GF-D8 (cell line): ENCODE measurements at regions not wholly inside any gene's neighbourhood (a gene's known extent, or its start where the extent isn't known, plus 50 kb on each side); places are given as distances from the start of the nearest gene placed in this dataset.
A peak's percentile ranks its signal among the peaks of the same experiment; 100 is the strongest.

Experiments
- DNase-seq: peaks from one replicate; lab custom pipeline; 2025; lab: John Stamatoyannopoulos, UW

DNA sequence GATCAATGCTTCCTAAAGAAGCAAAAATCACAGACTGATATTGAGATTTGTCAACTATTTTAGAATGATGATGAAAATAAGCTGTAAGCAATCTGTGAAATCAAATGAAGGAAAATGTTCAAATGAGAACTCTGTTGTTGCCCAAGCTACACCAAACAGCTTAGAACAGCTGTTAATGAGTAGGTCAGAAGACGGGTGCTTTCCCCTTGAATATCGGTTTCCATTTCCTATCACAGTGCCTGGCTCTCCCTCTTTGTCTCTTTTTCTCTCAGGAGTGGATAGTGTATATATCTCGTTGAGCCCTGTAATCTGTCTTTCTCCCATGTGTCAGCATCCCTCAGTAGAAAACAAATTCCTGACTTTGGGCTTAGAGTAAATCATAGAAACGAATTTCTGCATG, 1592.9 kb upstream of the TENM3 start:
- no peak for DNase-seq

DNA sequence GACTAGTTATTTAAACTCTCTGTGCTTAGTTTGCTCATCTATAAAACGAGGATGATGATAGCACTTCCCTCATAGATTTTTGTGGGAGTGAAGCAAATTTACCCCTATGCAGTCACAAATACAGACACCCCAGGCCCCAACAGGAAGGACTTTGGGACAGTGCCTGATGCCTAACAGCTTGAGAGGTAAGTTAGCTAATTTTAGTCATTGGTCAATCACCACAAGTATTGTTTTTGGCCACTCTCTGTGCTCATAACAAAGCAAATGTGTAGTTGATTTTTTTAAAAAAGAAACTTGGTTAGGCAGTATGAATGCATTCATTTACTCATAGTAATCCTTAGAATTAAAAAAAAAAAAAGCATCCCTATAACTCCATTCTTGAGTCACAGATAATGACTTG, 1590.7 kb upstream of the TENM3 start:
- no peak for DNase-seq

DNA sequence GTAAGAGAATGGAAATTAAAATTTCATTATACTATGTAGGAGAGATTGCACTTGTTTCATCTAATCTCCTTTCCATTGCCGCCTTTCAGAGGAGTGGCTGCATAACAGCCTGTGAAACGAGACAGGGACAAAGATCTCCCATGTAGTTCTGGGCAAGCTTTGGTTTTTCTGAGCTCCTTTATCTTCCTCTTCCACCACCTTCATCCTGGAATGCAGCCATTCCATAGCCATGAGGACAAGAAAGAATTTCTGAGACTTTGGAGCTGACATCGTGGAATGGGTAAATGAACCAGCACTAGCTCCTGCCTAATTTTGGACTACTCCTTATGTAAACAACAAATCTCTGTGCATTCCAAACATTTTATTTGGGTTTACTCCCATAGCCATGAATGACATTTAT, 1587.3 kb upstream of the TENM3 start:
- DNase-seq, result no peak

DNA sequence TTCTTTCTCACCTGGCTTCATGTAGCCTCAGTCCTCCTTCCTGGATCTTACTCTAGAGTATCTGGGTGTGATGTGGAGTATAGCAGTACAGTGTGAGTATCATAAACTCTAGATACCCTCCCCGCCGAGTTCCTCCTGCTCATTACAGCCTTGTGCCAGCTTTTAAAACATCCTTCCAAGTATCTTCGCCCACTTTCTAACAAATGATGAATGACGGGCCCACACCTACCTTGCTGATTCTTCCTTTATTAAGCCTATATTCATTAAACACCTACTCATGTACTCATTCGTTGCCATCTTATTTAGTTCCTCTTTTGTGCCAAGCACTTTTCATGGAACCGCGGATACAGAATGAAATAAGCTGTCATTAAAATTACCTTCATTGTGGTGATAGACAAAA, 1585.3 kb upstream of the TENM3 start:
- no peak for DNase-seq

DNA sequence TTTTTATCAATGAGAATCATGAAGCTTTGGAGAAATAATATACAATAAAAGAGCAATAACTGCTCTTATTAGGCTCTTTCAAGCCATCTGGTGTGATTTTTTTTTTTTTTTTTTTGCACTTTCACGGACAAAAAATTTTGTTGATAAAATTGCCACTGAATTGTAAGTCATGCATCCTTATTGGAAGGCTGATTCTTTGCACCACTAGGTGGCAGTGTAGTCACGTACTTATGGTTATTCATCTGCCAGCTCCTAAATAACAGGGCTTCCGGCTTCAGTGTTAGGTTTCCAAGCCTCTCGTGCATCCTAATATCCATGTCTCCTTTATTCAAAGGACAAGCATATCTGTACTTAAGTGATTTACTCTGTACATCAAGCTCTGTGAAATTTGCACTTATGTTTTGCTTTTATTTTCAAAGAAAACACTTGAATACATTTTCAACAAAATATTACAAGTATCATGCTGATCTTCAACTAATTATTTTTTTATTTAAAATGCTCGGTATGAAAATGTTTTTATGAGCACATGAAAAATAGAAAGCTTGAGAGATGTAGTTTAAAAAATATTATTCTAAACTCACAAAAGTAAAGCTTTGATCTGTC, 1578.3 kb upstream of the TENM3 start:
- DNase-seq, result no peak

DNA sequence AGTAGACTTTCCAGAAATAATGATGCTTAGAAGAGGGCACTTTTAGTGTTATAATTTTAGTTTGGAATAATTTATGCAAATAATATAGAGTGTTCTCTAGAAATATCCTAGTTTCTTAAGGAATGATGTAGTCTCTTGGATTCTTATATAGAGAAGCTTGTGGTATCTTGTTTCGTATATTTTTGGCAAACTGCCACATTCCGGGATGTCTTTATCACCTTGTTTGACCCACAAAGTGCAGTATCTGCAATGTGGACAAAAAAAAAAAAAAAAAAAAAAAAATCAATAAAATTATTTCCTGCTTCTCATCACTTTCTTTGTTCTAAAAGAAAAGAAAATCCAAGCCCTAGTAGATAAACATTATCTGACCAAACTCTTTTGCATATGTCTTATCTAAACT, 1577.7 kb upstream of the TENM3 start:
- no peak for DNase-seq

DNA sequence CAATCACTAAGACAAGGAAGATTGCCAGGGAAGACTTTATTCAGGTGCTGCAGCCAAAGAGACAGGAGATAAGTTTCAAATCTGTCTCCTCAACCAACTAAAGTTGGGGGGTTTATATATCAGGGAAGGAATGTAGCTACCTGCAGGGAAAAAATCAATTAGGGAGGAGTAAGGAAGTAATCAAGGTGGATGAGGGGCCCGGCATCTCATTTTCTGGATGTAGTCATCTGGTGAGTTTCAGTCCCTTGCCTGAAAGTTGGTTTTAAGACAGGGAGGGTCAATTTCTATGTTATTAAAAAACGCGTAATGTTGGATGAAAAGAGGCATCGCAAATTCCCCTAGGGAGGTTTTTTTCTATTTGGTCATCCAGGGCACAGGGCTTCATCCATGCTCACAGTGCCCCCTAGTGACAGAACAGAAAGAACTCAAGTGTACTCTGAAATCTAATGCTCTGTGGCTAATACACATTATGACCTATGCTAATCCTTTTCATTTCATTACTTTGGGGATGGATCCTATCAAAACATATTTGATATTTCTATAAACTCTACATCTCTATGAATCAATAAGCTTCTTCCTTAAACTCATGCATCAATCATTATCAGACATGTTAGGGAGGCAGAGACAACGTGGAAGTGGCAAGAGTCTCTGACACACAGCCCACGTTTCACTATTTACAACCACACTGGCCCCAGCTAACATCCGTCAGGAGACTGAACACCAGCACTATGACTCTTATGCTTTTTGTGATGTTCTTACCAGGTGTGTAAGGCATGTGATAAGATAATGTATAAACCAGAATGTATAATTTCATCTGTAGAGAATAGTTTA, 1577.0 kb upstream of the TENM3 start:
- peak; percentile 2 for DNase-seq

DNA sequence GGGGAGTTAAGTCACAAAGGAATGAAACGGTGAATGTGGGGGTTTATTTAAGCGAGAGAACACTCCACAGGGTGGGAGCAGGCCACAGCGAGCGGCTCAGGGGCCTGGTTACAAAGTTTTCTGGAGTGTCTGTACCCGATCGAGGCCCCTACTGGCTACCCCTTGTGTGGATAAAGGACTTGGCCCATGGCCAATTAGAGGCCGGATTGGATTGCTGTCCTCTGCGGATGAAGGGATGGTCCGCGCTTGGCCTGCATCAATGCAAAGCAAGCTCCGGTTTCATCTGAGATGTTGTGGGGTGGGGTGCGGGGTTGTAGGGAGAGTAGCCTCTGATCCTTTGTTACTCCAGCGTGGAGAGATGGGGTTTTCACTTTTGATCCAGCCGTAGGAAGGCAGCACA, 1574.5 kb upstream of the TENM3 start:
- DNase-seq, result no peak

DNA sequence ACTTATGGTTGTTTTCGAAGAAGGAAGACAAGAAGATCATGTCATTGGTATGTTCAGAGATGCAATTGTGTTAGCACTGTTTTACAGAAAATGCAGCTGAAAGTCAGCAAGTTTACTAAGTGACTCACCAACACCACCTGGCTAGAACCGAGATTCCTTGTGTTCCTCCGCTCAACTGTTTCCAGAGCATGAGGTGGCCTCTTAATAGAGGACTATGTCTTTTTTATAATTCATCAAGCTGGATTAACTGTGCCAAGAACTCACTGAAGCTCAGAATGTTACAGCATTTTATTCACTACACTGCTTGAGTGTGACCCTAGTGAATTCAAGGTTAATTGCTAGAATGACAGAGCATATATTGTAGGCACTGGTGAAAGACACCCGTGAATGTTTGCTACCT, 1573.5 kb upstream of the TENM3 start:
- no peak for DNase-seq

DNA sequence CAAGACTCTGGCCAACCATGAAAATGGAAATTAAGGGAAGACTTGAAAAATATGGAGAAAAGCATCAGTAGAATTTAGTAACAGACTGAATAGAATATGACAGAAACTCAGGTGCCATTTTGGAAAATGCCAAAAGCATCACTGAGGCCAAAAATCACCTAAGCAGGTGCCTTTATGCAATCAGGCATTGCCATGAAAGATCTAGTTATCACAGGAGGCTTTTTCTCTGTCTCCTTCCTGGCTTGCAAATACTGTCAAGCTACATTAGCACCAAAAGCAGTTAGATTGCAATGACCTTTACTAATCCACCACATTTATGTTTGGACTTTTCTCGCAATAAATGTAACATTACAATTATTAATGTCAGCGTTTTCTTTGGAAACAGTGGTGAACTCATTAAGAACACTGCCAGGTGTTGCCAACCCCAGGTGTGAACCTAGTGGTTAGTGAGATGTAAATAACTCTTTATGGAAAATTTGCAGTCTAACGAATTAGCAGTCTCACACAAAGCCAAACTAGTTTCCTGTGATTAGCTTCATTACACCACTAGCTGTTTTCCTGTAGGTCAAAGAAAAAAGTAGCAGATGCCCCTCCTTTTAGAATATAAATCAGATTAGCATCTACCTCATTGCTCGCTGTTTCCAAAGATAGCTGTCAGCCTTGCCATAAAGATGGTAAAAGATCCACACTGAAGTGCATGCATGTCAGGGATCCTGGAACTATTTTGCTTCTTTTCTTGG, 1568.4 kb upstream of the TENM3 start:
- no peak for DNase-seq

DNA sequence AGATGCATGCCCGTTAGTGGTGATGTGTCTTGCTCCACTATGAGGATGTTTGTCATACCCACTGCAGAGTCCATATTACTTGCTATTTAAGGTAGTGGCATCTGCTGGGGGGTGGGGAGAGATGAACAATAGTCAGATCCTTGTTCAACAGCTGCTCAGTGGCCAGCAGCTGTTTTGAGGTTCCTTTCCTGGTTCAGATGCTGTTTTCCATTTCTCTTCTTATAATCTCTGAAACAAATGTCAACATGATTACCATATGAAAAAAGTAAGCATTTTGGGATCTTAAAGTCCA, 1567.9 kb upstream of the TENM3 start:
- no peak for DNase-seq

DNA sequence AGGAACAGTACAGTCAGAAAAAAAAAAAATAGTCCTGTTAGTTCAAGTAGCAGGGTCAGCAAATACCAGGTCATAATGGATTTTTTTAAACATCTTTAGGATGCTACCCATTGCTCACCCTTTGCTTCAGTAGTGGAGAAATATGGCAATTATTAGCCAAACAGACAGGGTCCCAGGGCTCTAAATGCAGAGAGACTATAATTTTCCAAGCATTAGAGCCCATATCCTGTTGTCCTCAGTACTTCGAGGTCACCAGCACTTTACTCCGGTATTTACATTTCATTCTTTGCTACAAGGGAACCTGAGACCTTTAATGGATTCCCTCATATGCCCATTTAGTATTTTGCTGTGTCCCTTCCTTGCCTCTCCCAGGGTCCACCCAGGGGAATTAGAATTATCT, 1562.9 kb upstream of the TENM3 start:
- no peak for DNase-seq

DNA sequence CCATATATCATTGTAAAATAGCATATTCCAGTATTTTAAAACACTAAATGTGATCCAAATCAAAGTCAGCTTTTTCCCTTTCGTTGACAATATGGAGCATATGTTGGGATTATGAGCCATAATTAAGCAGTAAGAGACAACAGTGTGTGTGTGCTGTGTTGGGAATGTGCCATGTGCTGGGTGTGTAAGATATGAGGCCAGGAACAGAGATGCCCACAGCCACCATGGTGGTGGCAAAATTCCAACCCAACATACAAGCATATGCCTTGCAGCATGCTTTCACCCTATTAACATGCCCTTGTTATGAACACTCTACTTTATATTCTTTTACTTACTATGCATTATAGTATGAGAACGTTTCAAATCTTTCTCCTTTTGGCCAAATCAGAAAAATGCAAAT, 1560.4 kb upstream of the TENM3 start:
- no peak for DNase-seq

DNA sequence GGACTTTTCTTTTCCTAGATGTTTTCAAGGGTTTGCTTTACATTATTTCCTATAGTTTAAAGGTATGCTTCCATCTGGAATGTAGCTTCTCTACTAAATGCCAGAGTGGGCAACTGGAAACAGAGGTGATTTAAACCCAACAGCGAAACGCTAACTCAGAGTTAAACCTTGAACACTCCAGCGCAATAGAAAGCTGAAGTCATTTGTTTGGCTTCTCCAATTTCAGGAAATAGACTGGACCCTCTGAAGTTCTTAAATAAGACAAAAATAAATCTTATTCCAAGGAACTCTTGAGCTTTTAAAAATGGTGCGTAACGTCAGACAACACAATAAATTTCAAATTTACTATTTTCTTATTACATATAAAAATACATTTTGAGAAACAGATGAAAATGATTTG, 1560.0 kb upstream of the TENM3 start:
- no peak for DNase-seq

DNA sequence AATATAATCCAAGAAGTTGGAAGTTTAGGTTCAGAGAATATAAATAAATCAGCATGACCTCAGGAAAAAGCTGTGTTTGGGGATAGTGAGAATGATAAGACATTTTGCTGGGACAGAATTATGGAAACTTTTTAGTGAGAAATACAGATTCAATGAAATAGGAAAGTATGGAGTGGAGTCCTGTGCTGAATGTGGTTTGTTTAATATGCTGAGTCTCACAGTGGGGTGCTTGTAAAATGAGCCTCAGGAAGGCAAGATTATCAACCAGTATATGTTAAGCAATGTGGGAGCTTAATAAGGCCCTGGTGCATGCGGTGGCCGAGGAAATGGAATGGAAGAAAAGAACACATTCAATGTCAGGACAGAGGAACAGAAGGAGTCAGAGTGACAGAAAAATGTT, 1554.7 kb upstream of the TENM3 start:
- DNase-seq, result no peak

DNA sequence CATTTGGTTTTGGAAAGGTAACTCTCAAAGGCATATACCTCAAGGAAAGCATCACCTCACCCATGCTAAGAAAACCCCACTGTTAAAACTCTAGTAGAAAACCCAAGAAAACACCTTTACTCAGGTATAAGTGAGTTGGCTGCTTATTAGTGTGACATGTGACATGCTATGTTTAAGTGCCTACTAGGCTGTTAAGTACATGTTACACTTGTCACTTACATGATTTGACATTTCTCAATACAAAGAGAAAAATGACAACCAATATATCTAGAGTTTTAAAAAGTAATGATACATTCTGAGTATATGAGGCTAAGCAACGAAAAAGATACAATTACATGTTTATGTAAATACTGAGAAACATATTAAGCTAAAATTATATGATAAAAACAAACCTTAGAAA, 1548.3 kb upstream of the TENM3 start:
- no peak for DNase-seq

DNA sequence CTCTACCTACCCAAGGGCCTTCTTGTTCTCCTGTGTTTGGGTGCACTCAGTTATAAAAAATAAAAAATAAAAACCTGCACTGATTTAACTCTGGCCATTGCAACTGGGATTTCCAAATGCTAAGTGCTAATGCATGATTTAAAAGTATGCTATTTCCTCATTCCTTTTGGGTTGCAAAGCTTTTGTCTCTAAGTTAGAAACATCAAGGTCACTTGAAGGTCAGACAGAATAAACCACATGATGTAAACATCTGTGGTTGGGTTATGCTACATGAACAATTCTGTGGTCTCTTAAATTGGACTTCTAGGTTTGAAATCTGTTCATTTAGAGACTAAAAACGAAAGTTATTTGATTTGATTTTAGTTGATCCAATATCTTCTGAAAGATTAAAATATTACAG, 1547.4 kb upstream of the TENM3 start:
- DNase-seq, result no peak

DNA sequence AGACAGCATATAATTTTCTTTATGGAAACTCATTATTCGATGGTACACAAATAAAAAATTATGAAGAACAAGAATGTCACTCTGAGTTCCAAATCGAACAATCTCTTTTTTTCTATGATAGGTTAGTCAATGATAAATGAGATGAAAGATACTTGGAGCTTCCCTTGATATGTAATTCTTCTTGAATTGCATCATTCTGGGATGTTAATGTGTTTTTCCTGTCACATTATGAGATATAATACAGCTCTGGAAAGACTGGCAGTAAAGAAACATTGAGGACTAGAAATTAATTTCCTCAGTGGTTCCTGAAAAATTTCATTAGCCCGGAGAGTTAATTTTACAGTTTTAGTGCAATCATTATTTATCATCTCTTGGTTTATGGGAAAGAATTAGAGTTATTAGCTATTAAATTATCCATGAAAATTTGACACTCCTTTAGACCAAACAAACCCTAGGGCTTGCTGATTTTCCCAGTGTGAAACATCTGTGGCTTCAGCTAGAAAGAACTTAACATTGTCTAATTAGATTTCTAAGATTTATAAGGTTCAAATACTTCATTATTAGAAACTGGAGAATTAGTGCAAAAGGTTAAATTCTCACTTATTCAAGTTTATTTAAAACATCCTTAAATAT, 1546.6 kb upstream of the TENM3 start:
- DNase-seq, result no peak

DNA sequence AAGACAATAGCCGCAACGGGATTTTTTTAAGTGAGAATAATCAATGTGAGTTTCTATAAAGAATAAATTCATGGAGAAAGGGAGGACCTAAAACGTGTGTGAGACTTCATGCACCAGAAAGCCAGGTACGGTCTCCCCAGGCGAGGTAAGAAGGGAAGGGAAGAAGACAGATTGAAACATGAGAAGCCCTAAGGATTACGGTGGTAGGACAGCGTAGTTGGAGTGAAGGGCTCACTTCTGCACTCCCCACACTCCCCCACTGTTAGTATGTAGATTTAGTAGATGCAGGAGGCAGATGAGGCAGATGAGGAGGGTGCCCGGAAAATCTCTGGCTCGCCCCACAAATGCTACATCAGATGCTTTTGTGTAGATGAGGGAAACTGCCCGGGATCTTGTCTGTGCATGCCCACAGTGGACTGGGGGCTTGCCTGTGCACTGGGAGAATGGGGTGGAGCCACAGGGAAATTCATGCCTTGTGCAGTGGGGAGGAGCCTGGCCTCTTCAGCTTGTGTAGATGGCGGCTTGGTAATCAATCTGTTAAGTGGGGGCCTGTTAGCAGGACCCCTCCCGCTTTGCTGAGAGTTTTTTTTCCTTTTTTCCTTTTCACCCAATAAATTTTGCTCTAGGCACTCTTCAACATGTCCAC, 1544.5 kb upstream of the TENM3 start:
- no peak for DNase-seq

DNA sequence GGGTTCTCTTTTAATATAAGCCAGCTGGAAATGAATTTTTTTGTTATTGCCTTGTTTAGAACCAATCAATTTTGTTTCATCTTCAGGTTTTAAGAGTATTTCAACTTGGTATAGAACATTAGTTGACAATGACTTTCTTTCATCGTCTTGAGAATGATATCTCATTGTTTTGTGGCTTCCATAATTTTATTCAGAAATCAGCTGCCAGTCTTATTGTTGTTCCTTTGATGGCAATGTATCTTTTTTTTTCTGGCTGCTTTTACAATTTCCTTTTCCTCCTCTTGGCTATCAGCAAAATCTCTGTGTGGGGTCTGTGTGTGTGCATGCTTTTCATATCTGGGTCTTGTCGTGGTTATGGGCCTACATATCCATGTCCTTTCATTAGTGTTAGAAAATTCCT, 1536.4 kb upstream of the TENM3 start:
- DNase-seq, result no peak

DNA sequence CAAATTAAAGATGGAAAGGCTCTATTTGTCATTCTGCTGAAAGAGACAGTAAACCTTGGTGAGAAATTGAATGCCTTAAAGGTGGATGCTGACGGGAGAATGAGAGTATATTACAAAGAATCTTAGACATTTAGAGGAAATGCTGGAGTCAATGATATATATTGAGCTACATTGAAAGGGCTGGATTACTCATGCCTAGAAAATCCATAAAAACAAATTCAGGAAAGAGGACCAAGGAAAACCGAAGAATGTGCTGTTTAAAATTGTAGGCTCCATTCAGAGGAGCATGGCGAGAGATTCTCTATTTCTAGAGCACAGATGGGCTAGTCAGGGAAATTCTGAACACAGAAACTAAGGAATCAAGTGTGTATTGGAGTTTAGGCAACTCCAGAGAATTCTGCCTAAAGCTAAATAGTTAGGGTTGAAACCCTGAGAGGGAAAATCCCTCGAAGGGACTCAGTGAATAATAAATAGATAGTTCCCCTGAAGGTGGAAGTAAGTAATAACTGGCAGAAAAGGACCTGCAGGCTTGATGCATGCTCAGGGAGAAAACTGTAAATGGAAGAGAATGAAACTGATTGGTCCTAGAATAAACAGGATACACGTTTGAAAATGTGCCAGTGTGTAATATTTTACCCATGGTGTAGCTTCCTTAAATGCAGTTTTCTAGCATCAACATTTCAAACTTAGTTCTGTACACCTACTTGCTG, 1532.4 kb upstream of the TENM3 start:
- no peak for DNase-seq

DNA sequence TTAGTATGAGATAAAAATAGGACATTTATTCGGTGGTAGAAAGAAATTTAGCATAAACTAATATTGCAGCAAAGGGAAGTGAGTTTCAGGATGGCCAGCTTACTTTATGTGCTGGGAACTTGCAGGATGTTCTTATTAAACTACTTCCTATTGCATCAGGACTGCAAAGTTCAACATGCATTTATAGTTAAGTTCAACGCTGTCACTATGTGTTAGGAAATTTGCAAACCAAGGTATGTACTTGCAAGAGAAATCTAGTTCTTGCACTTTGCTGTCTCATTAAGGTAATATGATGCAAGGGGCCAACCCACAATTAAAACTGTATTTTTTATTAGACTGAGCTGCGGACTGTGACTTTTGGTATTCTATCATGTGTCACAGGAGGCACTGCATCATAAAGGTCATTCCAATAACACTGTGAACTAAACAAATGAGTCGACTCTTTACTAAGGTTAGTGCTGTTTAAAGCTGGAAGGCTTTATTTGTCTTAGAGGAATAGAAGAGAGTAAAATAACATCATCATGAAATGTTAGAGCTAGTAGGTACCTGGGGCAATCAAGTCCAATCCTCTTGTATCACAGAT, 1525.7 kb upstream of the TENM3 start:
- DNase-seq, result no peak
